Stomach (tissue), 4 donors: ENCODE measurements at regions not wholly inside any gene's neighbourhood (a gene's known extent, or its start where the extent isn't known, plus 50 kb on each side); places are given as distances from the start of the nearest gene placed in this dataset.

Experiments used
- CTCF ChIP-seq, 7 experiments: fragments of 450-650 bp in 4 of 7; fragments of 200-600 bp in 3 of 7; sonication (generic) in 3 of 7; IDR thresholded peaks; one replicate each; pipeline ENCODE4 v1.5.1; 2016 to 2019; ENCODE audit warnings: antibody characterized with exemption in 7 of 7, control low read depth in 2 of 7, mild to moderate bottlenecking in 1 of 7
- EP300 ChIP-seq: sonication (generic); formaldehyde crosslinking; IDR thresholded peaks from one replicate; pipeline ENCODE4 v1.6.1; 2017; ENCODE audit warnings: antibody characterized with exemption
- POLR2A ChIP-seq, 4 donors: fragments of 450-650 bp; IDR thresholded peaks; one replicate each; pipeline ENCODE4 v1.6.1; 2016; ENCODE audit warnings: antibody characterized with exemption in 4 of 4, control low read depth in 2 of 4, mild to moderate bottlenecking in 1 of 4, moderate library complexity in 1 of 4

- TF ChIP-seq POLR2A (IDR thresholded peaks at IDR 0.05) (no peak), CTCF (IDR thresholded peaks at IDR 0.05) (no peak), EP300 (no peak)
Observed at GRCh38 chr10:64409349-64409748, 888.1 kb downstream of the REEP3 start.
